NCI-H774 (cell line): ENCODE measurements at regions not wholly inside any gene's neighbourhood (a gene's known extent, or its start where the extent isn't known, plus 50 kb on each side); places are given as distances from the start of the nearest gene placed in this dataset.

Experiments
- DNase-seq: peaks from one replicate; lab custom pipeline; 2025; lab: John Stamatoyannopoulos, UW

- DNase-seq: no peak
Observed at GRCh38 chr6:169946971-169947370, 195.5 kb downstream of the ERMARD start.

GRCh38 chr6:169945117-169945516 is 193.7 kb downstream of the ERMARD start:
- no peak for DNase-seq

GRCh38 chr6:169944415-169944814 is 193.0 kb downstream of the ERMARD start:
- no peak for DNase-seq

GRCh38 chr6:169944061-169944337 is 192.6 kb downstream of the ERMARD start:
- DNase-seq: no peak

GRCh38 chr6:169943241-169944060 is 192.0 kb downstream of the ERMARD start:
- no peak for DNase-seq

GRCh38 chr6:169942173-169942572 is 190.8 kb downstream of the ERMARD start:
- no peak for DNase-seq

GRCh38 chr6:169940481-169941271 is 189.3 kb downstream of the ERMARD start:
- DNase-seq: no peak

GRCh38 chr6:169939554-169940164 is 188.2 kb downstream of the ERMARD start:
- DNase-seq: no peak

GRCh38 chr6:169938731-169939130 is 187.3 kb downstream of the ERMARD start:
- DNase-seq: no peak

- DNase-seq: no peak
Observed at GRCh38 chr6:169938262-169938701, 186.9 kb downstream of the ERMARD start.

GRCh38 chr6:169937389-169938261 is 186.2 kb downstream of the ERMARD start:
- DNase-seq: no peak

GRCh38 chr6:169936355-169936975 is 185.0 kb downstream of the ERMARD start:
- DNase-seq: no peak

GRCh38 chr6:169935861-169936260 is 184.4 kb downstream of the ERMARD start:
- DNase-seq: no peak

GRCh38 chr6:169935348-169935718 is 183.9 kb downstream of the ERMARD start:
- DNase-seq: peak; percentile 51

- no peak for DNase-seq
Observed at GRCh38 chr6:169934699-169935347, 183.4 kb downstream of the ERMARD start.

- DNase-seq: peak; percentile 76
Observed at GRCh38 chr6:169933839-169934698, 182.6 kb downstream of the ERMARD start.

GRCh38 chr6:169933251-169933821 is 181.9 kb downstream of the ERMARD start:
- peak; percentile 99 for DNase-seq

- peak; percentile 99 for DNase-seq
Observed at GRCh38 chr6:169932491-169932890, 181.1 kb downstream of the ERMARD start.

- peak; percentile 85 for DNase-seq
Observed at GRCh38 chr6:169931261-169931660, 179.8 kb downstream of the ERMARD start.

GRCh38 chr6:169930799-169931198 is 179.4 kb downstream of the ERMARD start:
- DNase-seq: peak; percentile 49
